Endothelial cell of umbilical vein (primary cell): ENCODE measurements at regions not wholly inside any gene's neighbourhood (a gene's known extent, or its start where the extent isn't known, plus 50 kb on each side); places are given as distances from the start of the nearest gene placed in this dataset.

Experiments
- BruUV-seq: library from RNA; stranded (reverse); fragments of 400-500 nt; replicated peaks from 2 replicates; lab custom pipeline; 2021; lab: Mats Ljungman, UMichigan
- CTCF ChIA-PET: fragments of 300-600, 350-600 bp; sonication (Branson Sonifier 250); formaldehyde crosslinking; loops from one replicate; lab custom pipeline; 2021; ENCODE audit warnings: antibody characterized with exemption, inconsistent platforms; lab: Charles Lee
- POLR2A ChIA-PET: fragments of 300-600, 350-600 bp; sonication (Branson Sonifier 250); formaldehyde crosslinking; loops from one replicate; lab custom pipeline; 2021; ENCODE audit warnings: antibody characterized with exemption, inconsistent platforms; lab: Charles Lee
- DNase-seq: peaks from one replicate; pipeline ENCODE4 v3.0.0-alpha.2; 2011; ENCODE audit warnings: low read depth, low spot score
- FAIRE-seq: peaks from 2 replicates; lab custom pipeline; 2011; peaks lifted over from hg19 to GRCh38; lab: Jason Lieb, UNC
- H2AFZ ChIP-seq: 2 replicates; pipeline ENCODE4 v1.6.0; 2012; ENCODE audit warnings: low read depth, low read length, control low read depth, inconsistent platforms
- H3K27ac ChIP-seq: 2 replicates; pipeline ENCODE4 v1.5.1; 2011; ENCODE audit warnings: low read depth, mild to moderate bottlenecking, control low read depth, low read length, moderate library complexity; ENCODE audit not compliant: insufficient read depth
- H3K27me3 ChIP-seq, 2 experiments: 2 replicates each; pipeline versions ENCODE4 v1.6.0 to v1.6.1; 2011; ENCODE audit warnings: low read length in 2 of 2, mixed read lengths in 1 of 2; ENCODE audit not compliant: control insufficient read depth in 2 of 2, insufficient read depth in 2 of 2
- H3K36me3 ChIP-seq, 2 experiments: 2 replicates in 1 of 2; 3 replicates in 1 of 2; pipeline ENCODE4 v1.5.1; 2011; ENCODE audit warnings: low read length in 2 of 2, mild to moderate bottlenecking in 1 of 2, moderate library complexity in 1 of 2; ENCODE audit not compliant: control insufficient read depth in 2 of 2, insufficient read depth in 2 of 2; ENCODE audit errors: extremely low read depth in 1 of 2
- H3K4me1 ChIP-seq: 3 replicates; pipeline ENCODE4 v1.5.1; 2011; ENCODE audit warnings: mild to moderate bottlenecking, low read length; ENCODE audit not compliant: control insufficient read depth, insufficient read depth; ENCODE audit errors: extremely low read depth
- H3K4me2 ChIP-seq: 2 replicates; pipeline ENCODE4 v1.6.1; 2011; ENCODE audit warnings: low read length, control low read depth, mixed read lengths; ENCODE audit not compliant: insufficient read depth
- H3K4me3 ChIP-seq, 3 experiments: fragments of 200-600 bp in 1 of 3; sonication (generic), shearing (Covaris generic) in 1 of 3; replicated peaks in 1 of 3; 2 replicates each; pipeline ENCODE4 v1.5.1; 2011 to 2016; ENCODE audit warnings: control low read depth in 3 of 3, low read length in 3 of 3, mild to moderate bottlenecking in 2 of 3, inconsistent platforms in 1 of 3, low read depth in 1 of 3, moderate library complexity in 1 of 3; ENCODE audit not compliant: insufficient read depth in 1 of 3
- H3K79me2 ChIP-seq: 2 replicates; pipeline ENCODE4 v1.6.0; 2012; ENCODE audit warnings: low read length, inconsistent platforms; ENCODE audit not compliant: control insufficient read depth, insufficient read depth
- H3K9ac ChIP-seq: replicated peaks from 2 replicates; pipeline ENCODE3; 2011; ENCODE audit warnings: low read length, control low read depth; ENCODE audit not compliant: insufficient read depth; ENCODE audit errors: extremely low read depth
- H3K9me1 ChIP-seq: replicated peaks from 3 replicates; pipeline ENCODE4 v1.6.0; 2011; ENCODE audit warnings: mild to moderate bottlenecking, low read length; ENCODE audit not compliant: control insufficient read depth, insufficient read depth; ENCODE audit errors: extremely low read depth
- H3K9me3 ChIP-seq: replicated peaks from 2 replicates; pipeline ENCODE4 v1.5.1; 2012; ENCODE audit warnings: low read length, inconsistent platforms; ENCODE audit not compliant: control insufficient read depth, insufficient read depth
- H4K20me1 ChIP-seq: replicated peaks from 2 replicates; pipeline ENCODE3; 2011; ENCODE audit warnings: mild to moderate bottlenecking, low read length; ENCODE audit not compliant: control insufficient read depth, insufficient read depth; ENCODE audit errors: extremely low read depth
- EZH2 ChIP-seq: IDR thresholded peaks from 2 replicates; pipeline ENCODE4 v1.6.1; 2012; ENCODE audit warnings: borderline replicate concordance, low read depth, mild to moderate bottlenecking, moderate library complexity, low read length, inconsistent platforms; ENCODE audit not compliant: severe bottlenecking
- FOS ChIP-seq: IDR thresholded peaks from 2 replicates; pipeline ENCODE4 v1.6.1; 2011; ENCODE audit warnings: mild to moderate bottlenecking, low read length, moderate library complexity, borderline replicate concordance; ENCODE audit not compliant: insufficient read depth
- GATA2 ChIP-seq: IDR thresholded peaks from 2 replicates; pipeline ENCODE4 v1.7.0; 2011; ENCODE audit warnings: low read depth, mild to moderate bottlenecking, moderate library complexity, mixed read lengths, low read length; ENCODE audit not compliant: insufficient read length, insufficient read depth
- JUN ChIP-seq: IDR thresholded peaks from 2 replicates; pipeline ENCODE4 v1.6.1; 2011; ENCODE audit warnings: borderline replicate concordance, low read depth; ENCODE audit not compliant: insufficient read length, insufficient read depth
- MAX ChIP-seq: IDR thresholded peaks from 2 replicates; pipeline ENCODE4 v1.6.1; 2011; ENCODE audit not compliant: insufficient read depth, insufficient read length
- MYC ChIP-seq: IDR thresholded peaks from one replicate; pipeline ENCODE4 v1.6.1; 2011; ENCODE audit warnings: mild to moderate bottlenecking, low read depth, low read length
- POLR2A ChIP-seq: IDR thresholded peaks from 2 replicates; pipeline ENCODE4 v1.6.1; 2012; ENCODE audit warnings: low read depth, mild to moderate bottlenecking, control low read depth, low read length
- POLR2AphosphoS5 ChIP-seq: IDR thresholded peaks from 2 replicates; pipeline ENCODE4 v1.6.1; 2012; ENCODE audit warnings: low read depth, mild to moderate bottlenecking, control low read depth, low read length, moderate library complexity; ENCODE audit not compliant: insufficient read depth
- dilution Hi-C: fragments of 300-500 bp; cut with MboI; formaldehyde crosslinking; loops from one replicate; pipeline ENCODE4 v1.15.0; 2019; ENCODE audit warnings: low sequenced_read_pairs; ENCODE audit not compliant: extremely low pct_ligation_motif_present
- intact Hi-C: fragments of 100-400 bp; cut with micrococcal nuclease; formaldehyde crosslinking; loops from one replicate; pipeline ENCODE4 v1.10.0; 2022
- TF ChIP-seq, protein P1 (sequence below), 2 donors: IDR thresholded peaks; 1 replicate in 1 of 2; 2 replicates in 1 of 2; pipeline ENCODE4 v1.5.1; 2011; ENCODE audit warnings: low read length in 2 of 2, mild to moderate bottlenecking in 2 of 2, moderate library complexity in 2 of 2, control low read depth in 1 of 2, inconsistent platforms in 1 of 2, low read depth in 1 of 2; ENCODE audit not compliant: insufficient read depth in 1 of 2; ENCODE audit errors: extremely low read depth in 1 of 2

DNA sequence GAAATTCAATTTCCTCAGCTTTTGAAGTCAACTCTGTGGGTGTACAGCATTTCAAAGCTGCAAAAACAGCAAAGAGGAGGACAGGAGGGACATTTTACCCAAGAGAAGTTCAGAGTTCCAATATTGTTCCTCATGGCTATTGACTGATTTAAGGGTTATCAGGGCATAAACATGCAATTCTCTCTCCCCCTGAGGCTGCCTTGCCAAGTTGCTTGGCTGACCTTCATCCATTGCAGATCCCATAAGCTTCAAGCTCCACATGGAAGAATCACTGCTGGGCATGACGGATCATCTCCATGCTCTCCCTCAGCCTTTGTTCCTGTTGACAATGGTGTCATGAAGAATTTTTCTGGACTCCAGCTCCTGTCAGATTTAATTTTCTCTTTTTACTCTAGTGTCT lies 115.2 kb upstream of the SERBP1 start:
- Histone ChIP-seq H2AFZ (no peak overlapping the region), H3K4me1 (no peaks in the 10 kb centered on the region), H3K79me2 (no peaks in the 10 kb centered on the region), H3K36me3 (no peaks in the 10 kb centered on the region), H3K9me3 (no peaks in the 10 kb centered on the region), H3K9me1 (no peaks in the 10 kb centered on the region), H3K27me3 (no peaks in the 10 kb centered on the region), H3K9ac (no peak overlapping the region), H3K27ac (no peak overlapping the region), H3K4me3 (no peak overlapping the region), H4K20me1 (no peaks in the 10 kb centered on the region), H3K4me2 (no peak overlapping the region)
- DNase-seq = no peak
- BruUV-seq = no TSS peak
- ChIA-PET POLR2A (no interaction called here), CTCF (interaction anchor here (0.6 to 2.2 kb wide), 8 partner anchors 9 to 215 kb away, joined by 3 to 12 read pairs (median 4); partner anchors contain the start of gene GADD45A)
- TF ChIP-seq POLR2AphosphoS5 (no peak), GATA2 (no peak), MYC (no peak), JUN (no peak), EZH2 (no peak), FOS (no peak), MAX (no peak), POLR2A (no peak)
- TF ChIP-seq, protein P1, sequence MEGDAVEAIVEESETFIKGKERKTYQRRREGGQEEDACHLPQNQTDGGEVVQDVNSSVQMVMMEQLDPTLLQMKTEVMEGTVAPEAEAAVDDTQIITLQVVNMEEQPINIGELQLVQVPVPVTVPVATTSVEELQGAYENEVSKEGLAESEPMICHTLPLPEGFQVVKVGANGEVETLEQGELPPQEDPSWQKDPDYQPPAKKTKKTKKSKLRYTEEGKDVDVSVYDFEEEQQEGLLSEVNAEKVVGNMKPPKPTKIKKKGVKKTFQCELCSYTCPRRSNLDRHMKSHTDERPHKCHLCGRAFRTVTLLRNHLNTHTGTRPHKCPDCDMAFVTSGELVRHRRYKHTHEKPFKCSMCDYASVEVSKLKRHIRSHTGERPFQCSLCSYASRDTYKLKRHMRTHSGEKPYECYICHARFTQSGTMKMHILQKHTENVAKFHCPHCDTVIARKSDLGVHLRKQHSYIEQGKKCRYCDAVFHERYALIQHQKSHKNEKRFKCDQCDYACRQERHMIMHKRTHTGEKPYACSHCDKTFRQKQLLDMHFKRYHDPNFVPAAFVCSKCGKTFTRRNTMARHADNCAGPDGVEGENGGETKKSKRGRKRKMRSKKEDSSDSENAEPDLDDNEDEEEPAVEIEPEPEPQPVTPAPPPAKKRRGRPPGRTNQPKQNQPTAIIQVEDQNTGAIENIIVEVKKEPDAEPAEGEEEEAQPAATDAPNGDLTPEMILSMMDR (IDR thresholded peaks at IDR 0.05; ENCODE audit: extremely low read depth in 1 of 2, insufficient read depth in 1 of 2, low read depth in 1 of 2, low read length in 2 of 2) = no peak
- FAIRE-seq = no peak
- intact Hi-C loops = no loop called here
- dilution Hi-C loops = loop anchor here (25.0 kb wide), 1 partner anchor 217 kb away; no protein-coding TSS in a partner anchor
